ENCODE measurements at regions not wholly inside any gene's neighbourhood (a gene's known extent, or its start where the extent isn't known, plus 50 kb on each side); places are given as distances from the start of the nearest gene placed in this dataset.

GRCh38 chr2:205908212-205909183 is 177.5 kb downstream of the INO80D start:
- Histone ChIP-seq H3K4me1 (no peaks in the 10 kb centered on the region), H3K9me3 (no peaks in the 10 kb centered on the region), H3K4me3 (no peak overlapping the region), H3K36me3 (no peaks in the 10 kb centered on the region), H3K27me3 (peaks cover 6% of the 10 kb centered on the region), H3K27ac (no peak overlapping the region)
- TF ChIP-seq CTCF (IDR thresholded peaks at IDR 0.05), result no peak
- TF ChIP-seq POLR2A (IDR thresholded peaks at IDR 0.05), result no peak
- no peak for TF ChIP-seq EP300 (IDR thresholded peaks at IDR 0.05)
- TF ChIP-seq POLR2AphosphoS5 (IDR thresholded peaks at IDR 0.05), result no peak
- no peak for DNase-seq (ENCODE audit: low spot score in 2 of 2)
- WGBS, result 84% methylated on average over 16 of the region's 16 CpGs

- 95% methylated on average over 7 of the region's 7 CpGs for WGBS
- no peaks in the 10 kb centered on the region for H3K36me3 ChIP-seq
- H3K4me1 ChIP-seq, result no peaks in the 10 kb centered on the region
- H3K27me3 ChIP-seq, result peaks cover 6% of the 10 kb centered on the region
- H3K4me3 ChIP-seq, result no peak overlapping the region
- TF ChIP-seq POLR2AphosphoS5 (IDR thresholded peaks at IDR 0.05) (no peak), EP300 (IDR thresholded peaks at IDR 0.05) (no peak), CTCF (IDR thresholded peaks at IDR 0.05) (no peak), POLR2A (IDR thresholded peaks at IDR 0.05) (no peak)
- no peak overlapping the region for H3K27ac ChIP-seq
- no peak for DNase-seq (ENCODE audit: low spot score in 2 of 2)
- no peaks in the 10 kb centered on the region for H3K9me3 ChIP-seq
These were observed 179.6 kb downstream of the INO80D start for GRCh38 chr2:205906419-205906818.

- Histone ChIP-seq H3K27ac (no peak overlapping the region), H3K27me3 (peaks cover 3% of the 10 kb centered on the region), H3K4me1 (no peaks in the 10 kb centered on the region), H3K4me3 (no peak overlapping the region), H3K9me3 (no peaks in the 10 kb centered on the region), H3K36me3 (no peaks in the 10 kb centered on the region)
- DNase-seq (ENCODE audit: low spot score in 2 of 2), result no peak
- TF ChIP-seq POLR2AphosphoS5 (IDR thresholded peaks at IDR 0.05) (no peak), EP300 (IDR thresholded peaks at IDR 0.05) (no peak), CTCF (IDR thresholded peaks at IDR 0.05) (no peak), POLR2A (IDR thresholded peaks at IDR 0.05) (no peak)
- 83% methylated on average over 1 of the region's 1 CpG for WGBS
These were observed 180.4 kb downstream of the INO80D start for GRCh38 chr2:205905576-205905975.

GRCh38 chr2:205904873-205905272 is 181.1 kb downstream of the INO80D start:
- H3K36me3 ChIP-seq, result no peaks in the 10 kb centered on the region
- DNase-seq (ENCODE audit: low spot score in 2 of 2), result no peak
- no peak overlapping the region for H3K27ac ChIP-seq
- H3K4me1 ChIP-seq, result no peaks in the 10 kb centered on the region
- no peak overlapping the region for H3K4me3 ChIP-seq
- WGBS, result 72% methylated on average over 2 of the region's 2 CpGs
- peaks cover under 1% of the 10 kb centered on the region for H3K27me3 ChIP-seq
- TF ChIP-seq EP300 (IDR thresholded peaks at IDR 0.05), result no peak
- no peak for TF ChIP-seq POLR2AphosphoS5 (IDR thresholded peaks at IDR 0.05)
- TF ChIP-seq POLR2A (IDR thresholded peaks at IDR 0.05), result no peak
- no peak for TF ChIP-seq CTCF (IDR thresholded peaks at IDR 0.05)
- no peaks in the 10 kb centered on the region for H3K9me3 ChIP-seq

- Histone ChIP-seq H3K9me3 (no peaks in the 10 kb centered on the region), H3K4me3 (no peak overlapping the region), H3K36me3 (no peaks in the 10 kb centered on the region), H3K27ac (no peak overlapping the region), H3K4me1 (no peaks in the 10 kb centered on the region), H3K27me3 (no peaks in the 10 kb centered on the region)
- TF ChIP-seq CTCF (IDR thresholded peaks at IDR 0.05) (no peak), EP300 (IDR thresholded peaks at IDR 0.05) (no peak), POLR2AphosphoS5 (IDR thresholded peaks at IDR 0.05) (no peak)
- WGBS, result 69% methylated on average over 10 of the region's 10 CpGs
- DNase-seq (ENCODE audit: low spot score in 2 of 2), result no peak
These were observed 182.3 kb downstream of the INO80D start for GRCh38 chr2:205903549-205904129.
